HepG2 (cell line): ENCODE measurements at regions not wholly inside any gene's neighbourhood (a gene's known extent, or its start where the extent isn't known, plus 50 kb on each side); places are given as distances from the start of the nearest gene placed in this dataset.

Source experiments
- ATAC-seq: fragments of 200-7000 bp; cut with Tn5 transposase; 3 replicates; pipeline ENCODE4 v1.9.1; 2020; ENCODE audit warnings: mild to moderate bottlenecking, moderate library complexity
- BruUV-seq: library from RNA; stranded (reverse); fragments of 400-500 nt; replicated peaks from 2 replicates; lab custom pipeline; 2021; lab: Mats Ljungman, UMichigan
- CTCF ChIA-PET: fragments of 300-600 bp; formaldehyde crosslinking; extraction: SDS; loops from one replicate; lab custom pipeline; 2021; ENCODE audit warnings: low total read pairs, inconsistent platforms, low intra/inter-chr PET ratio; lab: Yijun Ruan, JAX
- POLR2A ChIA-PET: fragments of 350-600 bp; sonication (Branson Sonifier 250); formaldehyde crosslinking; loops from one replicate; lab custom pipeline; 2020; ENCODE audit warnings: antibody characterized with exemption, inconsistent platforms; lab: Yijun Ruan, JAX
- DNase-seq: peaks from one replicate; pipeline ENCODE4 v3.0.0-alpha.2; 2015; ENCODE audit warnings: low spot score
- FAIRE-seq: peaks from 3 replicates; lab custom pipeline; 2011; peaks lifted over from hg19 to GRCh38; lab: Jason Lieb, UNC
- H2AFZ ChIP-seq: one replicate; pipeline ENCODE4 v1.6.1; 2011; ENCODE audit warnings: low read length, inconsistent platforms
- H3K27ac ChIP-seq: fragments of 300-600 bp; 3 replicates; pipeline ENCODE4 v1.8.0; 2011; ENCODE audit warnings: mixed run types, mild to moderate bottlenecking, mixed read lengths, low read length, inconsistent platforms; ENCODE audit not compliant: insufficient read depth; ENCODE audit errors: extremely low read length
- H3K27me3 ChIP-seq, 2 experiments: fragments of 200-600 bp in 1 of 2; 2 replicates in 1 of 2; 3 replicates in 1 of 2; pipeline versions ENCODE4 v1.6.0 to v1.8.0; 2011; ENCODE audit warnings: low read length in 2 of 2, mild to moderate bottlenecking in 2 of 2, moderate library complexity in 2 of 2, inconsistent platforms in 1 of 2; ENCODE audit not compliant: insufficient read depth in 2 of 2, control insufficient read depth in 1 of 2
- H3K36me3 ChIP-seq, 2 experiments: fragments of 200-600 bp in 1 of 2; replicated peaks in 1 of 2; 2 replicates in 1 of 2; 3 replicates in 1 of 2; pipeline versions ENCODE4 v1.5.1 to v1.8.0; 2011; ENCODE audit warnings: low read length in 2 of 2, inconsistent platforms in 1 of 2; ENCODE audit not compliant: insufficient read depth in 2 of 2, control insufficient read depth in 1 of 2
- H3K4me1 ChIP-seq: 2 replicates; pipeline ENCODE4 v1.5.1; 2012; ENCODE audit warnings: low read length, inconsistent platforms; ENCODE audit not compliant: insufficient read depth
- H3K4me2 ChIP-seq: 2 replicates; pipeline ENCODE4 v1.6.0; 2011; ENCODE audit warnings: low read depth, low read length, inconsistent platforms
- H3K4me3 ChIP-seq, 3 experiments: fragments of 200-600 bp in 1 of 3; sonication (generic), shearing (Covaris generic) in 1 of 3; replicated peaks in 1 of 3; 2 replicates each; pipeline ENCODE4 v1.5.1; 2011 to 2016; ENCODE audit warnings: low read length in 3 of 3, inconsistent platforms in 2 of 3, low read depth in 2 of 3, mild to moderate bottlenecking in 2 of 3, control low read depth in 1 of 3, mixed read lengths in 1 of 3; ENCODE audit not compliant: insufficient read depth in 1 of 3
- H3K79me2 ChIP-seq: one replicate; pipeline ENCODE4 v1.6.1; 2011; ENCODE audit warnings: low read length, inconsistent platforms; ENCODE audit not compliant: insufficient read depth
- H3K9ac ChIP-seq: 2 replicates; pipeline ENCODE4 v1.6.0; 2011; ENCODE audit warnings: mild to moderate bottlenecking, low read depth, low read length, inconsistent platforms; ENCODE audit not compliant: insufficient read depth
- H3K9me3 ChIP-seq: 2 replicates; pipeline ENCODE4 v1.5.1; 2012; ENCODE audit warnings: mild to moderate bottlenecking, low read length
- H4K20me1 ChIP-seq: 2 replicates; pipeline ENCODE4 v1.6.0; 2011; ENCODE audit warnings: inconsistent platforms, mild to moderate bottlenecking, low read length, moderate library complexity; ENCODE audit not compliant: insufficient read depth
- MNT ChIP-seq: fragments of 450-650 bp; IDR thresholded peaks from 2 replicates; pipeline ENCODE4 v1.6.1; 2016
- ZFP91 ChIP-seq: sonication (generic); formaldehyde crosslinking; IDR thresholded peaks from 2 replicates; pipeline ENCODE4 v1.9.0; 2022; ENCODE audit warnings: missing genetic modification reagents, mild to moderate bottlenecking, borderline replicate concordance
- ZSCAN20 ChIP-seq: sonication (generic); formaldehyde crosslinking; IDR thresholded peaks from 2 replicates; pipeline ENCODE4 v1.4.0; 2020; ENCODE audit warnings: missing genetic modification reagents, mild to moderate bottlenecking, borderline replicate concordance
- WGBS: methylation state at CpG from one replicate; pipeline ENCODE4 v1.1.6; 2017; ENCODE audit warnings: low lambda C conversion rate; 5-methylcytosine and 5-hydroxymethylcytosine counted together
- in situ Hi-C: cut with HindIII; loops from 2 replicates; pipeline ENCODE4 v1.10.0; 2017; ENCODE audit warnings: low pct_unique_long_range_greater_than_20kb; ENCODE audit not compliant: extremely low pct_ligation_motif_present
- intact Hi-C: fragments of 100-400 bp; cut with micrococcal nuclease; formaldehyde crosslinking; loops from one replicate; pipeline ENCODE4 v1.10.0; 2022; ENCODE audit not compliant: unreplicated experiment

GRCh38 chr2:41695198-41696113, 352.4 kb upstream of the PKDCC start:
- no peaks in the 10 kb centered on the region for H3K79me2 ChIP-seq
- intact Hi-C loops (loop anchor here (5.0 kb wide), 1 partner anchor 1783 kb away; no protein-coding TSS in a partner anchor), in situ Hi-C loops (loop anchor here (10.0 to 25.0 kb wide), 2 partner anchors 271 to 1783 kb away; no protein-coding TSS in a partner anchor)
- POLR2A ChIA-PET, result no interaction called here
- H3K27me3 ChIP-seq, result no peaks in the 10 kb centered on the region; a peak in 1 of 5 replicates
- no peaks in the 10 kb centered on the region for H3K4me1 ChIP-seq
- ATAC-seq (no peak), DNase-seq (no peak), FAIRE-seq (no peak)
- CTCF ChIA-PET, result no interaction called here
- H3K9me3 ChIP-seq, result no peaks in the 10 kb centered on the region
- no peaks in the 10 kb centered on the region for H3K36me3 ChIP-seq
- H4K20me1 ChIP-seq, result no peaks in the 10 kb centered on the region
- H3K9ac ChIP-seq, result no peak overlapping the region
- no peak overlapping the region for H2AFZ ChIP-seq
- no peak overlapping the region for H3K27ac ChIP-seq
- H3K4me2 ChIP-seq, result no peak overlapping the region
- no peak for TF ChIP-seq ZSCAN20 (CRISPR knock-in tag)
- TF ChIP-seq ZFP91, result no peak
- peak; percentile 87 for TF ChIP-seq MNT
- BruUV-seq, result no TSS peak
- 14% methylated on average over 8 of the region's 8 CpGs for WGBS
- H3K4me3 ChIP-seq, result no peak overlapping the region
